H1 (cell line): ENCODE measurements at regions not wholly inside any gene's neighbourhood (a gene's known extent, or its start where the extent isn't known, plus 50 kb on each side); places are given as distances from the start of the nearest gene placed in this dataset.

Experiments used
- CHD2 ChIP-seq: IDR thresholded peaks from 2 replicates; pipeline ENCODE4 v1.6.1; 2012; ENCODE audit warnings: low read length, improper control_type of control experiment
- KDM5A ChIP-seq: fragments of 200-600 bp; IDR thresholded peaks from 2 replicates; pipeline ENCODE4 v1.7.1; 2012; ENCODE audit warnings: mild to moderate bottlenecking, low read length, inconsistent platforms, mixed read lengths
- SP4 ChIP-seq: IDR thresholded peaks from 2 replicates; pipeline ENCODE4 v1.6.1; 2012; ENCODE audit warnings: low read length, inconsistent platforms

GRCh38 chr2:129777146-129777545 lies 202.3 kb upstream of the RAB6C start (continued):
- TF ChIP-seq CHD2 (no peak), SP4 (no peak), KDM5A (no peak)
